Immature natural killer cell (primary cell): ENCODE measurements at regions not wholly inside any gene's neighbourhood (a gene's known extent, or its start where the extent isn't known, plus 50 kb on each side); places are given as distances from the start of the nearest gene placed in this dataset.

Experiments used
- DNase-seq, 3 donors: peaks; one replicate each; pipeline ENCODE4 v3.0.0; 2022; ENCODE audit warnings: mixed read lengths in 1 of 3
- H3K27ac Mint-ChIP-seq, 6 donors: one replicate each; pipeline ENCODE4 v1.8.0; 2020; ENCODE audit warnings: mixed read lengths in 6 of 6, mild to moderate bottlenecking in 5 of 6, inconsistent platforms in 4 of 6, moderate library complexity in 3 of 6
- H3K27me3 Mint-ChIP-seq, 3 donors: one replicate each; pipeline ENCODE4 v1.8.0; 2020 to 2021; ENCODE audit warnings: low read depth in 3 of 3, mild to moderate bottlenecking in 3 of 3, mixed read lengths in 3 of 3, moderate library complexity in 3 of 3, inconsistent platforms in 1 of 3
- H3K36me3 Mint-ChIP-seq, 3 donors: one replicate each; pipeline ENCODE4 v1.8.0; 2020; ENCODE audit warnings: mixed read lengths in 3 of 3, inconsistent platforms in 2 of 3, mild to moderate bottlenecking in 2 of 3
- H3K4me1 Mint-ChIP-seq, 2 donors: one replicate each; pipeline ENCODE4 v1.8.0; 2020; ENCODE audit warnings: inconsistent platforms in 2 of 2, mild to moderate bottlenecking in 2 of 2, mixed read lengths in 2 of 2, moderate library complexity in 1 of 2
- H3K4me3 Mint-ChIP-seq, 5 donors: one replicate each; pipeline ENCODE4 v1.8.0; 2020; ENCODE audit warnings: mild to moderate bottlenecking in 5 of 5, mixed read lengths in 5 of 5, inconsistent platforms in 3 of 5, moderate library complexity in 3 of 5
- H3K9me3 Mint-ChIP-seq, 6 donors: one replicate each; pipeline ENCODE4 v1.8.0; 2020; ENCODE audit warnings: mild to moderate bottlenecking in 6 of 6, mixed read lengths in 6 of 6, inconsistent platforms in 4 of 6, moderate library complexity in 3 of 6

DNA sequence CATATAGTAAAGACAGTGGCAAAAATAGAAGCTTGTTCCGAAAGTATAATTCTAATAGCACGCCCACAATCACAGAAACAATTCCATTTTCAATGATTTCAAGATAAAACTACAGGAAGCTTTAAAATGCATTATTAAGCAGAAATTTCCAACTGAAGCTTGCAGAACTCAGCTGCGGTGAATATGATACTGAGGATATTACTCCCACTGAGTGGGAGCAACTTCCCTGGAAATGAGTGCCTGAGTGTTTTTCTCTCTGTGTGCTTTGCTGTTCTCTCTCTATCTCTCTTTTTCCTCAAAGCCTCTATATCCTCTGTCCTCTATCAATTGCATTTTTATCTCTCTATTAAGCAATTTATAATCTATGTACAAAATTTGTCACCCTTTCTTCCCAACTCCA is 187.5 kb upstream of the PRDM9 start:
- H3K27ac Mint-ChIP-seq = no peak overlapping the region
- H3K27me3 Mint-ChIP-seq = peaks cover 0 to 1% (median 0%) of the 10 kb centered on the region in 3 donors
- peaks cover 0 to 8% (median 0%) of the 10 kb centered on the region in 3 donors for H3K36me3 Mint-ChIP-seq
- DNase-seq = no peak
- H3K4me3 Mint-ChIP-seq = no peak overlapping the region
- H3K4me1 Mint-ChIP-seq = no peaks in the 10 kb centered on the region
- H3K9me3 Mint-ChIP-seq = peaks cover 15 to 66% (median 42%) of the 10 kb centered on the region in 6 donors

DNA sequence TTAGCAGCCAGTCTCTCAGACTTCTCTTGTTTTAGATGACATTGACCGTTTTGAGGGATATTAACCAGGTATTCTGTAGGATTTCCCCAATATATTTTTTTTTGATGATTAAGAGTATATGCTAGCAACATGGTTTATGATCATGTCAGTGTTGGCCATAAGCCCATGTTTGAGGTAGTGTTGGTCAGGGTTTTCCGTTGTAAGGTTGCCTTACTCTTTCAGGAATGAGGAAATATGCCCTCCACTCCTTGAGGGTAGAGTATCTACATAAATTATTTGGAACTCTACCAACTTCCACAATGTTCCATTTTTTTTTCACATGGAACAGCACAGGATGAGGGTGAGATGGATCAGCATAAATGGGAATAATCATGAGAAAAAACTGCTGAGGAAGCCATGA is 188.4 kb upstream of the PRDM9 start:
- peaks cover 0 to 1% (median 0%) of the 10 kb centered on the region in 3 donors for H3K27me3 Mint-ChIP-seq
- no peaks in the 10 kb centered on the region for H3K4me1 Mint-ChIP-seq
- no peak overlapping the region for H3K27ac Mint-ChIP-seq
- peaks cover 15 to 62% (median 44%) of the 10 kb centered on the region in 6 donors for H3K9me3 Mint-ChIP-seq
- DNase-seq = no peak
- no peak overlapping the region for H3K4me3 Mint-ChIP-seq
- peaks cover 0 to 8% (median 0%) of the 10 kb centered on the region in 3 donors for H3K36me3 Mint-ChIP-seq

DNA sequence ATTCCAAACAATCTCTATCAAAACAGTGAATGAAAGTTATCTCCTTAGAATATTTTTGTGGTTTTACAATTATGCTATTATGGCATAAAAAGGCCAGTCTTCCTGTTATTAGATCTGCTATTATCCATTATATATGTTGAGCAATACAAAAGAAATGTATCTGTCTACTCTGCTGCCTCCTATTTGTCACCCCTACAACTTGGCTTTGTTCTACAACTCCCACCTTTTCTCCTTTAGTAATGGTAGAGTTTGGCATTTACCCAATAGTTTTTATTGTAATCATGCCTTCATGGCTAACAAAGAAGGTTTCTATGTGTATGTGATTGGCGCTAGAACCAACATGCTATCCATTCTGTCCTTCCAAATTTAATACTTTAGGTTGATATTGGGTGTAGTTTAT is 189.2 kb upstream of the PRDM9 start:
- Mint-ChIP-seq H3K27me3 (peaks cover 0 to 1% (median 0%) of the 10 kb centered on the region in 3 donors), H3K9me3 (peaks cover 15 to 63% (median 41%) of the 10 kb centered on the region in 6 donors), H3K4me1 (no peaks in the 10 kb centered on the region), H3K27ac (no peak overlapping the region), H3K36me3 (peaks cover 0 to 3% (median 0%) of the 10 kb centered on the region in 3 donors), H3K4me3 (no peak overlapping the region)
- DNase-seq = no peak

DNA sequence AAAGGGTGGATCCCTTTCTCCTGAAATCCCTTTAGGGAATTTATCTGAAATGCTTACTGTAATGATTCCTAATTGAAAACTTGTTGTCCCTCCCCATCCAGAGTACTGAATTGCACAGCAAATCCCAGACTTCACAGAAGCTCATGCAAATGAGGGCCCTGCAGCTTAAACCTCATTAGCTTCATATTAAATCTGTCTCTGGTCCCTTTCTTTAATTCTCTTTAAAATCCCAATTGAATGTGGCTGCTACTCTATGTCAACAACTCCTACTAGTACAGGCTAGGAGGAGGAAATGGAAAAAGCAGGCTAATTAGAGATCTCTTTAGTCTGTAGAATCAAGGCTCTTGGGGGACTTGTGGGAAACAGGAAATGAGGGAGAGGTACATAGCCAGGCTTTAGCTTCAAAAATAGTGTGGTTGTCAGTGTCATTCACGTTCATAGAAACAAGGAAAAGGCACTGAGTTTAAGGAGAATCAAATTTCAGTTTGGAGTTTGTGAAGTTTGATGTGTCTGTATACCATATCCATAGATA is 191.3 kb upstream of the PRDM9 start:
- no peak overlapping the region for H3K27ac Mint-ChIP-seq
- H3K36me3 Mint-ChIP-seq = peaks cover 0 to 3% (median 0%) of the 10 kb centered on the region in 3 donors
- H3K4me1 Mint-ChIP-seq = no peaks in the 10 kb centered on the region
- H3K27me3 Mint-ChIP-seq = no peaks in the 10 kb centered on the region
- peaks cover 16 to 70% (median 44%) of the 10 kb centered on the region in 6 donors for H3K9me3 Mint-ChIP-seq
- no peak overlapping the region for H3K4me3 Mint-ChIP-seq
- no peak for DNase-seq

DNA sequence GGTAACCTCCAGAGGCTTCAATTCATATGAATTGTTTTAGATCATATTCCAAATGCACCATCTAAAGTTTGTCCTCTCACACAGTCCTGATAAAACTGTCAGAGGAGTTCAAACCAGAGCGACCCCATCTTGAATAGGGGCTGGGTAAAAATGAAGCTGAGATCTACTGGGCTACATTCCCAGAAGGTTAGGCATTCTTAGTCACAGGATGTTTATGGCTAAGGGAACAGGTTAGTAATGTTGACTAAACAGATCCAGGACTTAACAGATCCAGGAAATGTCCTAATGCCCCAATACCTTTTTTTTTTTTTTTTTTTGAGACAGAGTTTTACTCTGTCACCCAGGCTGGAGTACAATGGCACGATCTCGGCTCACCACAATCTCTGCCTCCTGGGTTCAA is 192.6 kb upstream of the PRDM9 start:
- Mint-ChIP-seq H3K36me3 (peaks cover 0 to 3% (median 0%) of the 10 kb centered on the region in 3 donors), H3K4me1 (no peaks in the 10 kb centered on the region), H3K9me3 (peaks cover 20 to 74% (median 48%) of the 10 kb centered on the region in 6 donors), H3K27ac (no peak overlapping the region), H3K4me3 (no peak overlapping the region), H3K27me3 (no peaks in the 10 kb centered on the region)
- no peak for DNase-seq

DNA sequence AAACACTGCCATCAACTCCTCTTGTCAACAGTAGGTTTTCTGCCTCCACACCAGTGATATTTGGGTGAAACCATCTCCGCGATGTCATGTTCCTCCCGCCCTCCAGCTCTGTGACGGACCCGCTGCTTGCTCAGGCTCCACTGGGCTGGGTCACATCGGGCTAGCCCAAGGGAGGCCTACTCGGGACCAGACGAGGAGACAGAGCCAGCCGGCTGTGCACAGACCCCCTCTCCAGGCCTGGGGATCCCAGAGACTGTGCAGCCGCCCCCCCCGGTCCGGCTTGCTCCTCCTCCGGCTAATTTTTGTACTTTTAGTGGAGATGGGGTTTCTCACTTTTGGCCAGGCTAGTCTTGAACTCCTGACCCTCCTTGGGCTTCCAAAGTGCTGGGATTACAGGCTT is 202.4 kb upstream of the PRDM9 start:
- peaks cover 11 to 64% (median 39%) of the 10 kb centered on the region in 6 donors for H3K9me3 Mint-ChIP-seq
- no peak overlapping the region for H3K4me3 Mint-ChIP-seq
- H3K27ac Mint-ChIP-seq = no peak overlapping the region
- no peaks in the 10 kb centered on the region for H3K4me1 Mint-ChIP-seq
- no peak for DNase-seq
- peaks cover 0 to 9% (median 0%) of the 10 kb centered on the region in 3 donors for H3K36me3 Mint-ChIP-seq
- H3K27me3 Mint-ChIP-seq = peaks cover 0 to 3% (median 0%) of the 10 kb centered on the region in 3 donors

DNA sequence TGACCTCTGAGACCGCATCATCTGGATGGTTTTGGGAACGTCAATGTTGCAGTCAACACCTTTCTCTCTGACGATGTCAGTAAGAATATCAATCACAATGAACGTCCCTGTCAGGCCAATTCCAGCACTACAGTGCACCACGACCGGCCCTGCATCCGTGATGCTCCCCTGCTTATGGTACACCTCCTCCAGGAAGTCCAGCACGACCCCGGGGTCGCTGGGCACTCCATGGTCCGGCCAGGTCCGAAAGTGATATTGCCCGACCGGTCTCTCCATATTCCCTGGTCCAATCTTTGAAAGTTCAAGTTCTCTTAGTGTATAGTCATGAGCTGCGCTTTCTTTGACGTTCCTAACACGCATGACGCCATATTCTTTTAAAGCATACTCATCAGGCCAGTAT is 203.6 kb upstream of the PRDM9 start:
- H3K9me3 Mint-ChIP-seq = peaks cover 10 to 62% (median 38%) of the 10 kb centered on the region in 6 donors
- no peak for DNase-seq
- peaks cover 0 to 3% (median 0%) of the 10 kb centered on the region in 3 donors for H3K27me3 Mint-ChIP-seq
- no peak overlapping the region for H3K4me3 Mint-ChIP-seq
- H3K36me3 Mint-ChIP-seq = peaks cover 0 to 9% (median 0%) of the 10 kb centered on the region in 3 donors
- no peak overlapping the region for H3K27ac Mint-ChIP-seq
- H3K4me1 Mint-ChIP-seq = no peaks in the 10 kb centered on the region

DNA sequence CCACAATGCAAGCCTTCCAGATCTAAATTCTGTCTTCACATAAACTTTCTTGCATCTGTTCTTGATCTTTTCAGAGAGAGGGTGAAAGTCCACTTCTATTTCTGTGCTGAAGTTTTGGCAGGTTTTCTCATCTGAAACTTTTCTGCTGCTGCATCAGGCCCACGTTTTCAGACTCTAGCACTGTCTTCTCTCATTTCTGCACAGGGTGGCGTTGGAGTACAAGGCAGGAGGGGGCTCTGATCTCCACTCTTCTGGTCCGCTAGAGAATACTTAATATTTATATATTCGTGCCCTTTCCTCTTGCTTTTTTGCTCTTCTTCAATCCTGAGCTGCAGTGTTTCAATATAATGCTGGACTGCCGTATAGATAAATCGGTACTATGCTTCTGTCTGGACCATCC is 204.0 kb upstream of the PRDM9 start:
- H3K9me3 Mint-ChIP-seq = peaks cover 10 to 65% (median 38%) of the 10 kb centered on the region in 6 donors
- no peak overlapping the region for H3K27ac Mint-ChIP-seq
- H3K36me3 Mint-ChIP-seq = peaks cover 0 to 9% (median 0%) of the 10 kb centered on the region in 3 donors
- peaks cover 0 to 3% (median 0%) of the 10 kb centered on the region in 3 donors for H3K27me3 Mint-ChIP-seq
- no peak for DNase-seq
- H3K4me1 Mint-ChIP-seq = no peaks in the 10 kb centered on the region
- no peak overlapping the region for H3K4me3 Mint-ChIP-seq

DNA sequence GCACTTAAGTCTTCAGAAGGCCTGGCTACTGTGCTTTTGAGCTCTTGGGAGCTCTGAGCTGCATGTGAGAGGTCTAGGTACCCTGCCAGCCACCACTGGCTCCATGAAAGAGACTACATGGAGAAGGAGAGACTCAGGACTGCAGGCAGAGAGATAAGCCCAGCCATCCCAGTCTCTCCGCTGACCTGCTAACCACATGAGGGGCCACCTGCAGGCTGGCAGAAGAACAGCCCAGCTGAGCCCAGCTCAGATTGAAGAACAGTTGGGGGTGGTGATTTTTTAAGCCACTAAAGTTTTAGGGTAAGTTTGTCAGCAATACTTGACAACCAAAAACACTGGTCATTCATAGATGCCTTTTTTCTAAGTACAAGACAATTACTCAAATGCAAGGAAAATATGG is 205.0 kb upstream of the PRDM9 start:
- Mint-ChIP-seq H3K4me1 (no peaks in the 10 kb centered on the region), H3K4me3 (no peak overlapping the region), H3K9me3 (peaks cover 10 to 60% (median 34%) of the 10 kb centered on the region in 6 donors), H3K27me3 (peaks cover 0 to 4% (median 0%) of the 10 kb centered on the region in 3 donors), H3K36me3 (peaks cover 0 to 9% (median 0%) of the 10 kb centered on the region in 3 donors), H3K27ac (no peak overlapping the region)
- no peak for DNase-seq

DNA sequence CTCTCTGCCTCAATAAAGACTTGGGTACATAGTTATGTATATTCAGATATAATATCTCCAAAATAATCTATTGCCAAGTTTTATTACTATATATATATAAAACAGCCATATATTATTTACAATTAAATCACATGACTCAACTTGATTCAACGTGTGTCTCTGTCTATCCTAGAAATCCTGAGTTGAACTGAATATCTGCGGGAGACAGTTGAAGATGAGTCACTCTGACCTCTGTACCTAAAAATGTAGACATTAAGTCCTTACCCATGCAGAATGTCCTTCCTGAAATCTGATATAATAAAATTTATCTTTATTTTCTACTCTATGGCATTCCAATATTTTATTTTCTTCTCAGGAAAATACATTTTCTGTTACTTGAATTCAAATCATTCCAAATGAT is 218.2 kb upstream of the PRDM9 start:
- Mint-ChIP-seq H3K36me3 (peaks cover 0 to 8% (median 0%) of the 10 kb centered on the region in 3 donors), H3K4me1 (no peaks in the 10 kb centered on the region), H3K9me3 (peaks cover 9 to 57% (median 34%) of the 10 kb centered on the region in 6 donors), H3K27ac (no peak overlapping the region), H3K4me3 (no peak overlapping the region), H3K27me3 (no peaks in the 10 kb centered on the region)
- no peak for DNase-seq

DNA sequence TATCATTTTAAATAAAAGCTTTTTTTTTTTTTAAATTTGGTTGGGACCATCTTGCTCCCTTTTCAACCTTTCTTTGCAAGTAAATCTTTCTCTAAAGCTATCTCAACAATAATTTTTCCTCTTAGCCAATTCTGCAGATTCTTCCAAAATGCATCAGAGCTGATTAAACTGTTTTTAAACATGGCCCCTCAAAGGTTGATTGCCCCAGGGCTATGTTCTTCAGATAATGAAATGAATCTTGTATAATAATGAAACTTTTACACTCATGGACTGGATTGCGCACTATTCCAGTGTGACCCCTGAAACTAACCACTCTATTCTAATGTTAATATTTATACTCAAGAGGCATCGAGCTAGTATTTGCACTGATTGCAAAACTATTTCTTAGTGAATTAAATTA is 222.8 kb upstream of the PRDM9 start:
- H3K36me3 Mint-ChIP-seq = no peaks in the 10 kb centered on the region
- no peaks in the 10 kb centered on the region for H3K27me3 Mint-ChIP-seq
- no peaks in the 10 kb centered on the region for H3K4me1 Mint-ChIP-seq
- no peak for DNase-seq
- no peak overlapping the region for H3K4me3 Mint-ChIP-seq
- no peak overlapping the region for H3K27ac Mint-ChIP-seq
- H3K9me3 Mint-ChIP-seq = peaks cover 3 to 31% (median 17%) of the 10 kb centered on the region in 6 donors

DNA sequence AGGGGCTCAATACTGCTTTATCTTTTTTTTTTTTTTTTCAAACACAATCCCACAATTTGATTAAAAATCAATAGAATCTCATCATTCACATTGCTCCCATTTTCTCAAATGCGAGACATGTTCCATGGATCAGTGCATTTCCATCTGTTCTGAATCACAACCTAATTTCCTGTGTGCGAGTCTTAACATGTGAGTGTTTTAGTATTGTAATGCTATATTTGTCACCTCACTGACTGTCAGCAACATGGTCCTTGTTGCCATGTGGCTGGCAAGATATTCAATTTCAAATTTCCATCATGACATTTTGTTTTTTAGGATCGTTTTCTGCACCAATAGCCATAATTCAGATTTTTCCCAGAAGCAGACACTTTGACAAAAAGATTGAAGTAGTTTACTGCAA is 233.2 kb upstream of the PRDM9 start:
- Mint-ChIP-seq H3K36me3 (peaks cover 0 to 8% (median 4%) of the 10 kb centered on the region in 3 donors), H3K9me3 (peaks cover 5 to 47% (median 30%) of the 10 kb centered on the region in 6 donors), H3K27ac (no peak overlapping the region), H3K4me3 (no peak overlapping the region), H3K4me1 (no peaks in the 10 kb centered on the region), H3K27me3 (no peaks in the 10 kb centered on the region)
- no peak for DNase-seq

DNA sequence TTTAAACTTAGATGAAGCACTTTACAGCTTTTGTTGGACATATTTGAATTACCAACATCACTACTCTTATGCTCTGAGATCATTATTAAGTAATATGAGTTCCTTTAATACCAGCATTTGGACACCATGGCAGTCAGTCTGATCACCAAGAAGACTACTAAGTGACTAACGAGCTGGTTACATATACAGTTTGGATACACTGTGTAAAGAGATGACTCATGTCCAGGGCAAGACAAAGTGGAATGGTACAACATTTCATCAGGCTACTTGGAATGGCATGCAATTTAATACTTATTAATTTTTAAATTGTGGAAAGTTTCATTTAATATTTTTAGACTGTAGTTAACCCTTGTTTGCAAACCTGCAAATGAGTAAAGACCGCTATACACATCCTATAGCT is 237.4 kb upstream of the PRDM9 start:
- Mint-ChIP-seq H3K27me3 (no peaks in the 10 kb centered on the region), H3K36me3 (no peaks in the 10 kb centered on the region), H3K4me3 (no peak overlapping the region), H3K9me3 (peaks cover 3 to 29% (median 16%) of the 10 kb centered on the region in 6 donors), H3K27ac (no peak overlapping the region), H3K4me1 (no peaks in the 10 kb centered on the region)
- no peak for DNase-seq

DNA sequence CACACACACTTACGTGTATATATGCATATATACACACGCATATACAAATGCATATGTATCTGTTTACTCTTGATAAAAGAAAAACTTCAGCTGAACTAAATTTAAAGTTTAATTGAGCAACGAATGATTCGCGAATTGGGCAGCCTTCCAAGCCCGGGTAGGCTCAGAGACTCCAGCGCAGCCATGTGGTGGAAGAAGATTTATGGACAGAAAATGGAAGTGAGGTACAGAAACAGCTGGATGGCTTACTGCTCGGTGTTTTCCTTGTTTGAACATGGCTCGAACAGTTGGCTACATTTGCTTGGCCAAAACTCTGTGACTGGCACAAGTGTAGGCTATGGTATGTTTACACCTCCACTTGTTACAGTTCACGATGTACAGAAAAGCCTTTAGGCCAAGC is 239.3 kb upstream of the PRDM9 start:
- peaks cover 0 to 20% (median 8%) of the 10 kb centered on the region in 6 donors for H3K9me3 Mint-ChIP-seq
- no peak for DNase-seq
- no peak overlapping the region for H3K27ac Mint-ChIP-seq
- no peaks in the 10 kb centered on the region for H3K36me3 Mint-ChIP-seq
- H3K4me1 Mint-ChIP-seq = no peaks in the 10 kb centered on the region
- H3K4me3 Mint-ChIP-seq = no peak overlapping the region
- no peaks in the 10 kb centered on the region for H3K27me3 Mint-ChIP-seq

DNA sequence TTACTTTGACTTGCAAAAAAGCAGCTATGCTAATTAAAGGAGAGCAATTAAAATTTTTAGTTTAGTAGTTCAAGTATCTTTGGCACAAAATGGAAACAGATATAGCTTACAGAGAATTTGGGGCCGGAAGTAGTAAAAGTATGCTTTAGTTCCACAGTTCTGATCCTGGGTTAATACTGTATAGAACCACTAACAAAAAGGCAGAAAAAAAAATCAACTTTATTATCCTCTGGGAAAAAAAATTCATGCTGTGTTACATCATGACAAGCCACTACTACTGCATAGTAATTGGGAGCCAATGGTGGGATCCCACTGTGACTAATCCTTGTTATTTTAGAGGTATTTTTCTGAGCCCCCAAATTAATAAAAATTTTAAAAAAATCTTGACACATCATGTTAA is 246.8 kb upstream of the PRDM9 start:
- H3K4me1 Mint-ChIP-seq = no peaks in the 10 kb centered on the region
- H3K4me3 Mint-ChIP-seq = no peak overlapping the region

More for the DNA sequence above, 246.8 kb upstream of the PRDM9 start:
- DNase-seq = no peak
- Mint-ChIP-seq H3K36me3 (no peaks in the 10 kb centered on the region), H3K27me3 (no peaks in the 10 kb centered on the region), H3K9me3 (peaks cover 12 to 32% (median 22%) of the 10 kb centered on the region in 6 donors), H3K27ac (no peak overlapping the region)
